Stimulated activated CD8-positive, alpha-beta memory T cell treated with anti-CD3 and anti-CD28 coated beads, Interleukin-15, amount 100 ng/mL, for 48 hours (primary cell): ENCODE measurements at regions not wholly inside any gene's neighbourhood (a gene's known extent, or its start where the extent isn't known, plus 50 kb on each side); places are given as distances from the start of the nearest gene placed in this dataset.

Experiments
- DNase-seq, 2 donors: peaks; one replicate each; pipeline ENCODE4 v3.0.0-alpha.2; 2020; ENCODE audit warnings: low read depth in 2 of 2

GRCh38 chr10:8418631-8419030 is 364.1 kb downstream of the GATA3 start:
- DNase-seq, result no peak

GRCh38 chr10:8420182-8420581 is 365.7 kb downstream of the GATA3 start:
- DNase-seq, result no peak

GRCh38 chr10:8424555-8425211 is 370.2 kb downstream of the GATA3 start:
- no peak for DNase-seq

- DNase-seq, result no peak
These were observed 374.2 kb downstream of the GATA3 start for GRCh38 chr10:8428654-8429053.

GRCh38 chr10:8430321-8430720 is 375.8 kb downstream of the GATA3 start:
- DNase-seq, result no peak

GRCh38 chr10:8431511-8431910 is 377.0 kb downstream of the GATA3 start:
- no peak for DNase-seq

- DNase-seq, result no peak
These were observed 380.9 kb downstream of the GATA3 start for GRCh38 chr10:8435186-8436055.

- no peak for DNase-seq
These were observed 383.4 kb downstream of the GATA3 start for GRCh38 chr10:8437896-8438295.

- DNase-seq, result no peak
These were observed 384.1 kb downstream of the GATA3 start for GRCh38 chr10:8438603-8439002.

- no peak for DNase-seq
These were observed 384.6 kb downstream of the GATA3 start for GRCh38 chr10:8439040-8439439.

- DNase-seq, result peak; percentile 15 to 17
These were observed 390.1 kb downstream of the GATA3 start for GRCh38 chr10:8444630-8445029.

GRCh38 chr10:8445353-8445752 is 390.9 kb downstream of the GATA3 start:
- DNase-seq, result no peak

- no peak for DNase-seq
These were observed 395.4 kb downstream of the GATA3 start for GRCh38 chr10:8449909-8450308.

GRCh38 chr10:8453587-8453986 is 399.1 kb downstream of the GATA3 start:
- DNase-seq, result no peak

GRCh38 chr10:8454357-8454756 is 399.9 kb downstream of the GATA3 start:
- no peak for DNase-seq

GRCh38 chr10:8455181-8455580 is 400.7 kb downstream of the GATA3 start:
- no peak for DNase-seq

- DNase-seq, result no peak
These were observed 401.9 kb downstream of the GATA3 start for GRCh38 chr10:8456386-8456785.

GRCh38 chr10:8460626-8461025 is 406.1 kb downstream of the GATA3 start:
- DNase-seq, result no peak

- DNase-seq, result no peak
These were observed 408.1 kb downstream of the GATA3 start for GRCh38 chr10:8462565-8462964.

- DNase-seq, result no peak
These were observed 409.4 kb downstream of the GATA3 start for GRCh38 chr10:8463853-8464252.

GRCh38 chr10:8468477-8468876 is 414.0 kb downstream of the GATA3 start:
- DNase-seq, result no peak

- no peak for DNase-seq
These were observed 418.7 kb downstream of the GATA3 start for GRCh38 chr10:8473205-8473604.

- DNase-seq, result no peak
These were observed 422.8 kb downstream of the GATA3 start for GRCh38 chr10:8477300-8477699.
